HUES6 (cell line): ENCODE measurements at regions not wholly inside any gene's neighbourhood (a gene's known extent, or its start where the extent isn't known, plus 50 kb on each side); places are given as distances from the start of the nearest gene placed in this dataset.

Experiments
- H3K27ac ChIP-seq: 2 replicates; pipeline ENCODE4 v1.7.0; 2013; ENCODE audit warnings: low read depth, mild to moderate bottlenecking, low read length, inconsistent platforms
- H3K27me3 ChIP-seq: 2 replicates; pipeline ENCODE4 v1.6.1; 2013; ENCODE audit warnings: low read length; ENCODE audit not compliant: control insufficient read depth, insufficient read depth
- H3K36me3 ChIP-seq: 2 replicates; pipeline ENCODE4 v1.6.1; 2013; ENCODE audit warnings: low read length; ENCODE audit not compliant: control insufficient read depth, insufficient read depth
- H3K4me1 ChIP-seq: 2 replicates; pipeline ENCODE4 v1.6.1; 2013; ENCODE audit warnings: low read length; ENCODE audit not compliant: control insufficient read depth, insufficient read depth
- H3K4me3 ChIP-seq: 2 replicates; pipeline ENCODE4 v1.5.1; 2013; ENCODE audit warnings: low read depth, low read length
- H3K9ac ChIP-seq: one replicate; pipeline ENCODE4 v1.6.1; 2013; ENCODE audit warnings: mild to moderate bottlenecking, low read length
- H3K9me3 ChIP-seq: 2 replicates; pipeline ENCODE4 v1.6.1; 2013; ENCODE audit warnings: low read depth, low read length; ENCODE audit not compliant: control insufficient read depth, insufficient read depth

DNA sequence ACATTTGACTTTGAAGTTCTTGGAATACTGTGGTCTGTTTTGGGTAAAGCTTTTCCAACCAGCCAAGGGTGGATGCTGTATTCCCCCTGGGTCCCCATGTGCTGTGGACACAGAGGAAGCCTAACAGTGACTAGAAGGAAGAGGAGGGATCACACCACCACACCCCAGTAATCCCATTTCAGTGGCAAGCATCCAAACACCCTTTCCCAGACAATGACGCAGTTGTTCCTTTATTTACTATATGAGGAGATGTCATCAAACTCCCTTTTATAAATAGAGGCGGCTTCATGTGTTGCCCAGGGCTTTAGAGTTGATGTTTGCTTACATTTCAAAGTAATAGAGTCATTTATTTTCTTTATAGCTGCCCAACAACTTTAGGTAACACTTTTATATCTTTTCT is 959.4 kb upstream of the GYPC start:
- Histone ChIP-seq H3K27ac (no peak overlapping the region), H3K9ac (no peak overlapping the region), H3K4me3 (no peak overlapping the region), H3K36me3 (no peaks in the 10 kb centered on the region), H3K9me3 (no peaks in the 10 kb centered on the region), H3K4me1 (no peaks in the 10 kb centered on the region), H3K27me3 (no peaks in the 10 kb centered on the region)

- no peak overlapping the region for H3K4me3 ChIP-seq
- no peaks in the 10 kb centered on the region for H3K27me3 ChIP-seq
- no peaks in the 10 kb centered on the region for H3K4me1 ChIP-seq
- no peak overlapping the region for H3K9ac ChIP-seq
- no peak overlapping the region for H3K27ac ChIP-seq
- H3K9me3 ChIP-seq: no peaks in the 10 kb centered on the region
- no peaks in the 10 kb centered on the region for H3K36me3 ChIP-seq
Observed at GRCh38 chr2:125698280-125698679, 957.7 kb upstream of the GYPC start.

GRCh38 chr2:125701070-125701469 is 954.9 kb upstream of the GYPC start:
- Histone ChIP-seq H3K9ac (no peak overlapping the region), H3K27me3 (no peaks in the 10 kb centered on the region), H3K27ac (no peak overlapping the region), H3K4me3 (no peak overlapping the region), H3K4me1 (no peaks in the 10 kb centered on the region), H3K36me3 (no peaks in the 10 kb centered on the region), H3K9me3 (no peaks in the 10 kb centered on the region)

DNA sequence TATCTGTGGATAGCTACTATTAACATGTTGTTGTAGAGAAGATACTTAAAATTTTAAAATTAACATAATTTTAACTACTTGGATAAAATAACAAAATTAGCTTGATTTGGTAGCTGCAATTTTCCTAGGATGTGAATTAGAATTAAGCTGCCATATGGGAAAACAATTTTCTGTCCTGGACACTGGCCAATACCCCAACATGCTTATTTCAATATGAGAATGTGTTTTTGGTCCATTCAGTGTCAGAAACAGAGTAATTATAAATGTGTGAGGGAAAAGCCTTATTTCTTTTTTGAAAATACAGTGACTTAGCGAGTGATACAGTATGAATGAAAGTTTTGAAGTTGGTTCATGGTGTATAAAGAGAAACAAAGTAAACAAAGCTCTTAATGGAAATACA is 948.3 kb upstream of the GYPC start:
- Histone ChIP-seq H3K9ac (no peak overlapping the region), H3K4me3 (no peak overlapping the region), H3K4me1 (no peaks in the 10 kb centered on the region), H3K9me3 (no peaks in the 10 kb centered on the region), H3K27ac (no peak overlapping the region), H3K36me3 (no peaks in the 10 kb centered on the region), H3K27me3 (no peaks in the 10 kb centered on the region)

GRCh38 chr2:125710561-125710960 is 945.4 kb upstream of the GYPC start:
- Histone ChIP-seq H3K4me1 (no peaks in the 10 kb centered on the region; the same call in 1 of the 2 replicates), H3K27ac (no peak overlapping the region)

GRCh38 chr2:125711075-125711474 is 944.9 kb upstream of the GYPC start:
- Histone ChIP-seq H3K9me3 (no peaks in the 10 kb centered on the region), H3K9ac (no peak overlapping the region), H3K36me3 (no peaks in the 10 kb centered on the region), H3K4me3 (no peak overlapping the region), H3K27ac (no peak overlapping the region), H3K4me1 (no peaks in the 10 kb centered on the region; the same call in 1 of the 2 replicates), H3K27me3 (no peaks in the 10 kb centered on the region)

More at GRCh38 chr2:125710561-125710960, 945.4 kb upstream of the GYPC start:
- no peaks in the 10 kb centered on the region for H3K36me3 ChIP-seq
- no peak overlapping the region for H3K4me3 ChIP-seq
- H3K9me3 ChIP-seq: no peaks in the 10 kb centered on the region
- no peak overlapping the region for H3K9ac ChIP-seq
- no peaks in the 10 kb centered on the region for H3K27me3 ChIP-seq

DNA sequence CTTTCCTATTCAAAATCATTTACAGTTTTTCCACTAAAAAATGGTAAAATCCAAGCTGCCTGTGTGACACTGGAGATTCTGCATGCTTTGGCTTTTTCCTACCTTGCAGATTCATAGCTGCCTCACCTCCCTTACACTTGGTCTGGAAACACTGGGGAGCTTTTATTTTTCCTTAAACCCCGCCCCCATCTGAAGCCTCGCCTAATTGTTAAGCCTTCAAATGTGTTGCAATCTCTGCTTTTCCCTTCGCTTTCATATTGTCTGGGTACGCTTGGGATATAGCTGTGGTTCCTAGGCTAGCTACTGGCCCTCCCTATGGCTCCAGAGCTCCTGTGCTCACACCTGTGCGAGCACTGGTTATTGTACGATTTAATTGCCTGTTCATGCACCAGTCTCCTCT is 942.4 kb upstream of the GYPC start:
- H3K4me1 ChIP-seq: no peaks in the 10 kb centered on the region; the same call in 1 of the 2 replicates
- no peak overlapping the region for H3K27ac ChIP-seq
- H3K9ac ChIP-seq: no peak overlapping the region
- no peaks in the 10 kb centered on the region for H3K27me3 ChIP-seq
- H3K36me3 ChIP-seq: no peaks in the 10 kb centered on the region
- no peak overlapping the region for H3K4me3 ChIP-seq
- H3K9me3 ChIP-seq: no peaks in the 10 kb centered on the region

GRCh38 chr2:125721072-125721721 is 934.8 kb upstream of the GYPC start:
- Histone ChIP-seq H3K27ac (no peak overlapping the region), H3K36me3 (no peaks in the 10 kb centered on the region), H3K4me1 (no peaks in the 10 kb centered on the region), H3K27me3 (no peaks in the 10 kb centered on the region), H3K4me3 (no peak overlapping the region), H3K9me3 (no peaks in the 10 kb centered on the region), H3K9ac (no peak overlapping the region)

GRCh38 chr2:125730921-125731320 is 925.0 kb upstream of the GYPC start:
- Histone ChIP-seq H3K9ac (no peak overlapping the region), H3K4me3 (no peak overlapping the region), H3K27me3 (no peaks in the 10 kb centered on the region)

GRCh38 chr2:125736306-125736705 is 919.7 kb upstream of the GYPC start:
- Histone ChIP-seq H3K36me3 (no peaks in the 10 kb centered on the region), H3K4me1 (no peaks in the 10 kb centered on the region), H3K4me3 (no peak overlapping the region), H3K27me3 (no peaks in the 10 kb centered on the region), H3K27ac (no peak overlapping the region), H3K9me3 (no peaks in the 10 kb centered on the region), H3K9ac (no peak overlapping the region)

More at GRCh38 chr2:125730921-125731320, 925.0 kb upstream of the GYPC start:
- Histone ChIP-seq H3K9me3 (peaks cover 5% of the 10 kb centered on the region), H3K36me3 (no peaks in the 10 kb centered on the region), H3K27ac (no peak overlapping the region), H3K4me1 (no peaks in the 10 kb centered on the region)

DNA sequence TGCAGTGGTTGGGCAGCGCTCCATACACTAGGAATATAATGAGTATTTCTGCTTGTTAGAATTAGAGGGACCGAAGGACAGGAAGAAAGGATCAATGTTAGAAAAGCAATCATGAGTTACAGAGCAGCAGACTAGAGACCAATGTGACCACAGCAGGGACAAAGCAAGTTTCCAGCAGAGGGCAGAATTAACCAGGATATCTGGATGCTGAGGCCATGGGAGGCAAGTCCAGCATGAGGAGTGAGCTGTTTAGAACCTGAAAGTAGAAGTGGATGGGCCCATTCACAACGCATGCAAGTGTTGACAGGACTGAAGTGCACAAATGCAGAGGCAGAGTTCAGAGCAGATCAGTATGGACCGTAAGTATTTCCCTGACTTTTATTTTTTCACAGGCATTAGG is 910.4 kb upstream of the GYPC start:
- H3K4me1 ChIP-seq: peaks cover 3% of the 10 kb centered on the region; the same call in 1 of the 2 replicates
- no peak overlapping the region for H3K27ac ChIP-seq
- H3K4me3 ChIP-seq: no peak overlapping the region
- H3K27me3 ChIP-seq: no peaks in the 10 kb centered on the region
- no peak overlapping the region for H3K9ac ChIP-seq
- no peaks in the 10 kb centered on the region for H3K36me3 ChIP-seq
- H3K9me3 ChIP-seq: no peaks in the 10 kb centered on the region
